GM12878 (cell line): ENCODE measurements at regions not wholly inside any gene's neighbourhood (a gene's known extent, or its start where the extent isn't known, plus 50 kb on each side); places are given as distances from the start of the nearest gene placed in this dataset.

Source experiments
- ATAC-seq: fragments of 200-7000 bp; cut with Tn5 transposase; 3 replicates; pipeline ENCODE4 v1.9.1; 2020; ENCODE audit warnings: mild to moderate bottlenecking, moderate library complexity
- BruUV-seq: library from RNA; stranded (reverse); fragments of 400-500 nt; replicated peaks from 2 replicates; lab custom pipeline; 2021; lab: Mats Ljungman, UMichigan
- CTCF ChIA-PET: fragments of 300-600 bp; sonication (Branson Sonifier 250); formaldehyde crosslinking; extraction: SDS; loops from one replicate; lab custom pipeline; 2021; ENCODE audit warnings: inconsistent platforms; lab: Yijun Ruan, JAX
- POLR2A ChIA-PET: fragments of 350-600 bp; formaldehyde crosslinking; extraction: SDS; loops from one replicate; lab custom pipeline; 2021; ENCODE audit warnings: inconsistent platforms; lab: Charles Lee
- RAD21 ChIA-PET: fragments of 300-600 bp; sonication (Branson Sonifier 250); formaldehyde crosslinking; loops from one replicate; lab custom pipeline; 2023; ENCODE audit warnings: antibody characterized with exemption; ENCODE audit not compliant: unreplicated experiment; lab: Charles Lee
- SMC1A ChIA-PET: fragments of 300-600 bp; sonication (Branson Sonifier 250); formaldehyde crosslinking; loops from one replicate; lab custom pipeline; 2023; ENCODE audit not compliant: unreplicated experiment, uncharacterized antibody; lab: Charles Lee
- DNase-seq: peaks from one replicate; pipeline ENCODE4 v3.0.0-alpha.2; 2011; ENCODE audit warnings: low read depth, low spot score
- FAIRE-seq: peaks from 3 replicates; lab custom pipeline; 2011; peaks lifted over from hg19 to GRCh38; lab: Jason Lieb, UNC
- H2AFZ ChIP-seq: 2 replicates; pipeline ENCODE4 v1.6.0; 2011; ENCODE audit warnings: low read depth, low read length, control low read depth; ENCODE audit not compliant: control insufficient read depth
- H3K27ac ChIP-seq: 2 replicates; pipeline ENCODE4 v1.5.1; 2011; ENCODE audit warnings: control low read depth; ENCODE audit not compliant: control insufficient read depth, insufficient read depth
- H3K27me3 ChIP-seq, 2 experiments: replicated peaks in 1 of 2; 2 replicates each; pipeline versions ENCODE4 v1.6.0 to v1.6.1; 2011; ENCODE audit warnings: low read length in 1 of 2; ENCODE audit not compliant: control insufficient read depth in 2 of 2, insufficient read depth in 2 of 2
- H3K36me3 ChIP-seq, 2 experiments: 2 replicates each; pipeline ENCODE4 v1.5.1; 2011; ENCODE audit warnings: low read length in 1 of 2; ENCODE audit not compliant: control insufficient read depth in 2 of 2, insufficient read depth in 2 of 2
- H3K4me1 ChIP-seq: 2 replicates; pipeline ENCODE4 v1.6.1; 2011; ENCODE audit warnings: mild to moderate bottlenecking, low read length, moderate library complexity, mixed read lengths; ENCODE audit not compliant: control insufficient read depth, insufficient read depth
- H3K4me2 ChIP-seq: 2 replicates; pipeline ENCODE4 v1.6.0; 2011; ENCODE audit warnings: control low read depth; ENCODE audit not compliant: control insufficient read depth, insufficient read depth
- H3K4me3 ChIP-seq: fragments of 200-600 bp; sonication (generic); 2 replicates; pipeline ENCODE4 v1.5.1; 2016
- H3K79me2 ChIP-seq: 2 replicates; pipeline ENCODE4 v1.6.0; 2011; ENCODE audit warnings: low read length; ENCODE audit not compliant: control insufficient read depth, insufficient read depth
- H3K9ac ChIP-seq: 2 replicates; pipeline ENCODE4 v1.8.0; 2011; ENCODE audit warnings: low read length, control low read depth, mixed read lengths; ENCODE audit not compliant: control insufficient read depth, insufficient read depth
- H3K9me3 ChIP-seq: replicated peaks from 3 replicates; pipeline ENCODE4 v1.5.1; 2011; ENCODE audit warnings: mild to moderate bottlenecking, low read length; ENCODE audit not compliant: control insufficient read depth, insufficient read depth
- H4K20me1 ChIP-seq: 2 replicates; pipeline ENCODE4 v1.6.0; 2011; ENCODE audit not compliant: control insufficient read depth, insufficient read depth
- FOXM1 ChIP-seq: IDR thresholded peaks from 2 replicates; pipeline ENCODE4 v1.6.1; 2012; ENCODE audit warnings: low read depth, mild to moderate bottlenecking, inconsistent platforms, low read length, moderate library complexity
- NR2C2 ChIP-seq: IDR thresholded peaks from 2 replicates; pipeline ENCODE4 v1.6.1; 2011; ENCODE audit warnings: borderline replicate concordance, low read depth; ENCODE audit not compliant: control insufficient read depth, insufficient read length
- PAX8 ChIP-seq: fragments of 450-650 bp; IDR thresholded peaks from 2 replicates; pipeline ENCODE4 v1.6.1; 2017; ENCODE audit warnings: mild to moderate bottlenecking, moderate library complexity
- POLR2AphosphoS5 ChIP-seq: IDR thresholded peaks from 2 replicates; pipeline ENCODE4 v1.6.1; 2011; ENCODE audit warnings: mild to moderate bottlenecking, low read length, inconsistent platforms
- POU2F2 ChIP-seq: IDR thresholded peaks from 3 replicates; pipeline ENCODE4 v1.6.1; 2011; ENCODE audit warnings: low read depth, mild to moderate bottlenecking, low read length, borderline replicate concordance
- RELB ChIP-seq: fragments of 450-650 bp; IDR thresholded peaks from 2 replicates; pipeline ENCODE4 v1.6.1; 2017; ENCODE audit warnings: low read depth, mild to moderate bottlenecking, moderate library complexity
- SIN3A ChIP-seq: IDR thresholded peaks from 2 replicates; pipeline ENCODE4 v1.6.1; 2012; ENCODE audit warnings: low read depth, low read length, improper control_type of control experiment
- TCF7 ChIP-seq: IDR thresholded peaks from 2 replicates; pipeline ENCODE4 v1.6.1; 2014; ENCODE audit warnings: antibody characterized with exemption, borderline replicate concordance
- ZNF207 ChIP-seq: fragments of 450-650 bp; IDR thresholded peaks from 2 replicates; pipeline ENCODE4 v1.6.1; 2014; ENCODE audit warnings: antibody characterized with exemption, mild to moderate bottlenecking, borderline replicate concordance
- WGBS: methylation state at CpG from one replicate; pipeline ENCODE4 v1.1.6; 2016; ENCODE audit warnings: low lambda C conversion rate; ENCODE audit not compliant: insufficient replicate concordance, insufficient coverage; ENCODE audit errors: missing lambda C conversion rate; 5-methylcytosine and 5-hydroxymethylcytosine counted together
- in situ Hi-C: fragments of 300-500 bp; cut with MboI; formaldehyde crosslinking; loops from 9 replicates; pipeline ENCODE4 v1.14.3; 2018; ENCODE audit warnings: mixed read lengths
- intact Hi-C: fragments of 100-400 bp; cut with micrococcal nuclease; formaldehyde crosslinking; loops from one replicate; pipeline ENCODE4 v1.14.2; 2022; ENCODE audit not compliant: unreplicated experiment

GRCh38 chr11:122170815-122171475, 54.9 kb upstream of the BLID start:
- no peaks in the 10 kb centered on the region for H3K79me2 ChIP-seq
- ChIA-PET CTCF (no interaction called here), POLR2A (no interaction called here), RAD21 (no interaction called here), SMC1A (no interaction called here)
- no peak overlapping the region for H2AFZ ChIP-seq
- no peak overlapping the region for H3K27ac ChIP-seq
- intact Hi-C loops (no loop called here), in situ Hi-C loops (no loop called here)
- H3K27me3 ChIP-seq = no peaks in the 10 kb centered on the region; a peak in 1 of 4 replicates
- no peaks in the 10 kb centered on the region for H3K36me3 ChIP-seq
- no TSS peak for BruUV-seq
- no peaks in the 10 kb centered on the region for H4K20me1 ChIP-seq
- 19% methylated on average over 3 of the region's 3 CpGs for WGBS
- no peak for FAIRE-seq
- H3K4me3 ChIP-seq = no peak overlapping the region
- ATAC-seq = no peak
- H3K4me2 ChIP-seq = no peak overlapping the region
- H3K9me3 ChIP-seq = no peaks in the 10 kb centered on the region
- TF ChIP-seq PAX8 (no peak), ZNF207 (no peak), RELB (no peak), FOXM1 (no peak), POU2F2 (no peak), SIN3A (no peak), TCF7 (no peak), POLR2AphosphoS5 (no peak), NR2C2 (no peak)
- TF ChIP-seq, all 136 proteins: peak for 0
- no peaks in the 10 kb centered on the region for H3K4me1 ChIP-seq
- no peak overlapping the region for H3K9ac ChIP-seq
- DNase-seq = no peak
